ENCODE measurements at regions not wholly inside any gene's neighbourhood (a gene's known extent, or its start where the extent isn't known, plus 50 kb on each side); places are given as distances from the start of the nearest gene placed in this dataset.

DNA sequence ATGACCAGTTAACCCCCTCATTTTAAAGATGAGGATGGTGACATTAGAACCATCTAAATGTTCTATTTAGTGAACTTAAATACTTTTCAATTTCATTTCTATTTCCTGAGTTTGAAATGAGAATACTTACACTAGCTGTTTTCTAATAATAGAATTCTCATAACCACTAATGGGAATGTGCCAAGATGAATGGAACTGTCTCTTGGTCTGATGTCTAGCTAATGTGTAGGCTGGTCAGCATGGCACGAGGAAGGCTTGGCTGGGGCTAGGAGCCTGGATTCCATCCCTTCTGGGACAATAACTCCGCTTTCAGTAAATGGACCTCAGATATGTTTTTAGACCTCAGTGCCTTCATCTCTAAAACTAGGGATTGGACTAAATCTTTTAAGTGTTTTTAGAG lies 185.8 kb upstream of the NRP1 start:
- TF ChIP-seq CTCF (IDR thresholded peaks at IDR 0.05; ENCODE audit: borderline replicate concordance, extremely low read depth, low read length, poor library complexity, severe bottlenecking) (no peak), EZH2 (IDR thresholded peaks at IDR 0.05; ENCODE audit: borderline replicate concordance, low read depth, low read length, severe bottlenecking) (no peak)
- ATAC-seq (ENCODE audit: insufficient read depth, low read depth) (no peak), DNase-seq (no peak)
- Histone ChIP-seq H3K9me3 (ENCODE audit: insufficient read depth, low read length, severe bottlenecking) (no peaks in the 10 kb centered on the region), H3K79me2 (ENCODE audit: insufficient read depth, low read length) (no peaks in the 10 kb centered on the region), H4K20me1 (ENCODE audit: insufficient read depth, low read length) (no peaks in the 10 kb centered on the region), H3K9ac (ENCODE audit: low read depth, low read length) (no peak overlapping the region), H3K4me1 (ENCODE audit: insufficient read depth, low read length) (no peaks in the 10 kb centered on the region), H3K27me3 (ENCODE audit: insufficient read depth, low read length, poor library complexity) (peaks cover 3% of the 10 kb centered on the region), H3K4me2 (ENCODE audit: insufficient read depth, low read length) (no peak overlapping the region), H3K27ac (ENCODE audit: low read length) (no peak overlapping the region), H2AFZ (ENCODE audit: low read depth, low read length) (no peak overlapping the region), H3K4me3 (ENCODE audit: low read depth in 1 of 2, low read length in 2 of 2) (no peak overlapping the region), H3K36me3 (ENCODE audit: insufficient read depth, low read length) (no peaks in the 10 kb centered on the region)

GRCh38 chr10:33519130-33519860 lies 184.8 kb upstream of the NRP1 start:
- no peak for ATAC-seq (ENCODE audit: insufficient read depth, low read depth)
- no peak overlapping the region for H3K9ac ChIP-seq (ENCODE audit: low read depth, low read length)

DNA sequence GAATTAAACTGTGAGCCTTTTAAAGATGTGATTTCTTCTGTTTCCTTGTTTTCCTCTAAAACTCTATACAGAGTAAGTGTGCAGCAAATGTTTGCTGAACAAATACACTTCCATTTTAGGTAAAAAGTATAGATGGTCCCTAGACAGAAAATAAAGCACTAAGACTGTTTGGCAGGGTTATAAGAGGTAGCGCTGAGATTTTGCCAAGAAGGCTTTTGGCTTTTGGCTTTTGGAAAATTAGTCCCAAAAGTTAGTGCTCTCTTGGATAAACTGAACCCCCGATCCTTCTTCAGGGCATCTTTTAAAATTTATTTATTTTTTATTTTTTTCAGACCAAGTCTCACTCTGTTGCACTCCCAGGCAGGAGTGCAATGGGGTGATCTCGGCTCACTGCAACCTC lies 175.7 kb upstream of the NRP1 start:
- Histone ChIP-seq H3K36me3 (ENCODE audit: insufficient read depth, low read length) (no peaks in the 10 kb centered on the region), H3K27me3 (ENCODE audit: insufficient read depth, low read length, poor library complexity) (no peaks in the 10 kb centered on the region), H3K27ac (ENCODE audit: low read length) (no peak overlapping the region), H3K4me1 (ENCODE audit: insufficient read depth, low read length) (no peaks in the 10 kb centered on the region), H3K4me2 (ENCODE audit: insufficient read depth, low read length) (no peak overlapping the region), H3K9me3 (ENCODE audit: insufficient read depth, low read length, severe bottlenecking) (no peaks in the 10 kb centered on the region), H3K79me2 (ENCODE audit: insufficient read depth, low read length) (no peaks in the 10 kb centered on the region), H3K9ac (ENCODE audit: low read depth, low read length) (no peak overlapping the region), H3K4me3 (ENCODE audit: low read depth in 1 of 2, low read length in 2 of 2) (no peak overlapping the region), H4K20me1 (ENCODE audit: insufficient read depth, low read length) (no peaks in the 10 kb centered on the region), H2AFZ (ENCODE audit: low read depth, low read length) (no peak overlapping the region)
- DNase-seq (no peak), ATAC-seq (ENCODE audit: insufficient read depth, low read depth) (no peak)
- no peak for TF ChIP-seq CTCF (IDR thresholded peaks at IDR 0.05; ENCODE audit: borderline replicate concordance, extremely low read depth, low read length, poor library complexity, severe bottlenecking)
- no peak for TF ChIP-seq EZH2 (IDR thresholded peaks at IDR 0.05; ENCODE audit: borderline replicate concordance, low read depth, low read length, severe bottlenecking)

More at GRCh38 chr10:33519130-33519860, 184.8 kb upstream of the NRP1 start:
- no peak overlapping the region for H3K4me2 ChIP-seq (ENCODE audit: insufficient read depth, low read length)
- no peak for TF ChIP-seq EZH2 (IDR thresholded peaks at IDR 0.05; ENCODE audit: borderline replicate concordance, low read depth, low read length, severe bottlenecking)
- TF ChIP-seq CTCF (IDR thresholded peaks at IDR 0.05; ENCODE audit: borderline replicate concordance, extremely low read depth, low read length, poor library complexity, severe bottlenecking) = no peak
- H4K20me1 ChIP-seq (ENCODE audit: insufficient read depth, low read length) = no peaks in the 10 kb centered on the region
- no peak overlapping the region for H3K27ac ChIP-seq (ENCODE audit: low read length)
- no peaks in the 10 kb centered on the region for H3K79me2 ChIP-seq (ENCODE audit: insufficient read depth, low read length)
- H2AFZ ChIP-seq (ENCODE audit: low read depth, low read length) = no peak overlapping the region
- no peaks in the 10 kb centered on the region for H3K9me3 ChIP-seq (ENCODE audit: insufficient read depth, low read length, severe bottlenecking)
- DNase-seq = no peak
- H3K4me3 ChIP-seq (ENCODE audit: low read depth in 1 of 2, low read length in 2 of 2) = no peak overlapping the region
- H3K4me1 ChIP-seq (ENCODE audit: insufficient read depth, low read length) = no peaks in the 10 kb centered on the region
- peaks cover 3% of the 10 kb centered on the region for H3K27me3 ChIP-seq (ENCODE audit: insufficient read depth, low read length, poor library complexity)
- H3K36me3 ChIP-seq (ENCODE audit: insufficient read depth, low read length) = no peaks in the 10 kb centered on the region
